Heart left ventricle (tissue), 13 donors: ENCODE measurements at regions not wholly inside any gene's neighbourhood (a gene's known extent, or its start where the extent isn't known, plus 50 kb on each side); places are given as distances from the start of the nearest gene placed in this dataset.

ENCODE experiments used
- CTCF ChIP-seq, 12 donors: fragments of 200-600 bp; sonication (generic) in 4 of 12; IDR thresholded peaks; one replicate each; pipeline versions ENCODE4 v1.5.0 to v1.8.0; 2018 to 2022; ENCODE audit warnings: antibody characterized with exemption in 12 of 12, mild to moderate bottlenecking in 5 of 12
- POLR2A ChIP-seq, 2 donors: fragments of 450-650 bp; IDR thresholded peaks; one replicate each; pipeline ENCODE4 v1.6.1; 2017; ENCODE audit warnings: antibody characterized with exemption in 2 of 2, mild to moderate bottlenecking in 2 of 2, moderate library complexity in 2 of 2
- donor health status: ischemic (EF 13 %, LVEDD 7.1; RV severe dilation, severe dysfunction).
- donor health status: DM: no; HTN: yes; CAD: no.
- donor health status: DM: no; HTN: no; CAD: no.
- donor health status: ischemic (EF 25% LVEDD 6.9; RV normal size, moderate dysfunction).
- donor health status: ischemic (EF 25% LVEDD 5.7; RV mildly dilated, moderate dysfunction).
- donor health status: ischemic (EF 35%, LVEDD 5.7; RV mildly dilated, moderate dysfunction).
- donor health status: nonischemic (EF 11% LVEDD 7.7; RV severe dilation, severe dysfunction).
- donor health status: DM: yes; HTN: yes; CAD: no.
- donor health status: PGD.
- donor health status: ischemic (EF 29% LVEDD 5.4; RV normal size, mild dysfunction).
- donor health status: nonischemic (EF 23%, LVEDD 6.1; RV moderate dilation, normal function).

GRCh38 chr5:23303435-23303834, 204.0 kb upstream of the PRDM9 start:
- TF ChIP-seq CTCF (IDR thresholded peaks at IDR 0.05) (no peak), POLR2A (IDR thresholded peaks at IDR 0.05) (no peak)
